ENCODE measurements at regions not wholly inside any gene's neighbourhood (a gene's known extent, or its start where the extent isn't known, plus 50 kb on each side); places are given as distances from the start of the nearest gene placed in this dataset.
A peak's percentile ranks its signal among the peaks of the same experiment; 100 is the strongest.

GRCh38 chr3:15953841-15954240 lies 156.1 kb upstream of the ANKRD28 start:
- no peak for DNase-seq
- Histone ChIP-seq H3K36me3 (no peaks in the 10 kb centered on the region), H3K4me3 (no peak overlapping the region), H3K27me3 (no peaks in the 10 kb centered on the region), H3K27ac (no peak overlapping the region), H3K4me1 (ENCODE audit: insufficient read depth) (no peaks in the 10 kb centered on the region), H3K9me3 (no peaks in the 10 kb centered on the region)
- intact Hi-C loops (cut with DNase I), result no loop called here
- TF ChIP-seq POLR2A (IDR thresholded peaks at IDR 0.05), result no peak

DNA sequence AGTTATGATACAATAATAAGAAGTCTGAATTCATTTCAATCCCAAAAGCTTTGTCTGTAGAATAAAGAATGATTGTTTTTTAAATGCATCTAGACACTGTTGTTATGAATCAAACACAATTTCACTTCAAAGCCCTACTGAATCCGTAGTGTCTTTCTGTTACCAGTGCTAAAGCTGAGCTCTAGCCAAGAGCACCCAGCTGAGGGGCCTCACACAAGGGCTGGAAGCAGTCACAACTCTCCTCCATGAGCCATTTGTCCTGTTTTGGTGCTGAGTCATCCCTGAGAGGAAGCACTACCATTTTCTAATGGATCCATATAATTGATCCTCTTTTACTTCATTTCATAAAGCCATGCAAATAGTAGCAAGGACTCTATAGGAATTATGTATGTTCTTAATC lies 158.2 kb upstream of the ANKRD28 start:
- Histone ChIP-seq H3K4me1 (ENCODE audit: insufficient read depth) (no peaks in the 10 kb centered on the region), H3K27ac (no peak overlapping the region), H3K4me3 (no peak overlapping the region), H3K36me3 (no peaks in the 10 kb centered on the region), H3K9me3 (no peaks in the 10 kb centered on the region), H3K27me3 (no peaks in the 10 kb centered on the region)
- DNase-seq, result no peak
- WGBS, 3 donors, result 50 to 64% (median 63%) methylated on average over 1 of the region's 1 CpG
- intact Hi-C loops (cut with DNase I), result no loop called here
- TF ChIP-seq POLR2A (IDR thresholded peaks at IDR 0.05) (no peak), CTCF (IDR thresholded peaks at IDR 0.05) (no peak), EP300 (IDR thresholded peaks at IDR 0.05) (no peak)

GRCh38 chr3:15958692-15959433 lies 161.1 kb upstream of the ANKRD28 start:
- Histone ChIP-seq H3K4me1 (ENCODE audit: insufficient read depth) (no peaks in the 10 kb centered on the region), H3K36me3 (no peaks in the 10 kb centered on the region), H3K27ac (no peak overlapping the region), H3K4me3 (no peak overlapping the region), H3K9me3 (no peaks in the 10 kb centered on the region), H3K27me3 (no peaks in the 10 kb centered on the region)
- TF ChIP-seq CTCF (IDR thresholded peaks at IDR 0.05), result no peak
- no peak for TF ChIP-seq POLR2A (IDR thresholded peaks at IDR 0.05)
- no peak for TF ChIP-seq EP300 (IDR thresholded peaks at IDR 0.05)
- 86 to 89% (median 89%) methylated on average over 3 of the region's 3 CpGs for WGBS, 3 donors
- intact Hi-C loops (cut with DNase I), result no loop called here
- DNase-seq, result no peak

- intact Hi-C loops (cut with DNase I), result no loop called here
- no peak for DNase-seq
- 70 to 89% (median 84%) methylated on average over 2 of the region's 2 CpGs for WGBS, 3 donors
- Histone ChIP-seq H3K36me3 (no peaks in the 10 kb centered on the region), H3K27me3 (no peaks in the 10 kb centered on the region), H3K27ac (no peak overlapping the region), H3K4me3 (no peak overlapping the region), H3K4me1 (ENCODE audit: insufficient read depth) (no peaks in the 10 kb centered on the region), H3K9me3 (no peaks in the 10 kb centered on the region)
- TF ChIP-seq CTCF (IDR thresholded peaks at IDR 0.05), result no peak
- no peak for TF ChIP-seq EP300 (IDR thresholded peaks at IDR 0.05)
These were observed 161.6 kb upstream of the ANKRD28 start for GRCh38 chr3:15959434-15959811.

- DNase-seq, result peak; percentile 28 to 44 (median 38)
- no peaks in the 10 kb centered on the region for H3K27me3 ChIP-seq
- no peaks in the 10 kb centered on the region for H3K4me1 ChIP-seq (ENCODE audit: insufficient read depth)
- intact Hi-C loops (cut with DNase I), result no loop called here
- peak overlapping the region in 1 of 2 donors; percentile 51 for H3K27ac ChIP-seq
- no peaks in the 10 kb centered on the region for H3K9me3 ChIP-seq
- H3K4me3 ChIP-seq, result no peak overlapping the region
- H3K36me3 ChIP-seq, result no peaks in the 10 kb centered on the region
- 15 to 28% (median 16%) methylated on average over 17 of the region's 17 CpGs for WGBS, 3 donors
- TF ChIP-seq POLR2A (IDR thresholded peaks at IDR 0.05) (no peak), EP300 (IDR thresholded peaks at IDR 0.05) (no peak), CTCF (IDR thresholded peaks at IDR 0.05) (no peak)
These were observed 167.0 kb upstream of the ANKRD28 start for GRCh38 chr3:15964605-15965442.
